ENCODE measurements at regions not wholly inside any gene's neighbourhood (a gene's known extent, or its start where the extent isn't known, plus 50 kb on each side); places are given as distances from the start of the nearest gene placed in this dataset.

DNA sequence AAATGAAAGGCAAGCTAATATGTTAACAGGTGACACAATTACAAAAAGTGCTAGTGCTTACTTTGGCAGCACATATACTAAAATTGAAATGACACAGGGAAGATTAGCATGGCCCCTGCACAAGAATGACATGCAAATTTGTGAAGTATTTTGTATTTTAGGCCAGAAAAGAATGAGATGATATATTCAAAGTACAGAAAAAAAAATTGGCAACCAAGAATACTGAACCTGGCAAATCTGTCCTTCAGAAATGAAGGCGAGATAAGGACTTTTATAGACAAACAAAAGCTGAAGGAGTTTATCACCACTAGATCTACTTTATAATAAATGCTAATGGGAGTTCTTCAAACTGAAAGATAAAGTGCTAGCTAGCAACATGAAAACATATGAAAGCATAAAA is 350.0 kb upstream of the POU3F1 start:
- ChIA-PET CTCF (ENCODE audit: unreplicated experiment) (no interaction called here), POLR2A (no interaction called here)
- Histone ChIP-seq H4K20me1 (ENCODE audit: insufficient read depth, low read length) (no peaks in the 10 kb centered on the region), H3K36me3 (ENCODE audit: insufficient read depth, low read length) (no peaks in the 10 kb centered on the region), H3K9me2 (ENCODE audit: insufficient read depth, low read length) (no peaks in the 10 kb centered on the region), H2AFZ (ENCODE audit: low read length) (no peak overlapping the region), H3K4me2 (ENCODE audit: low read length) (no peak overlapping the region), H3K79me2 (ENCODE audit: insufficient read depth, low read depth, low read length) (no peaks in the 10 kb centered on the region), H3K4me1 (ENCODE audit: insufficient read depth, low read length, poor library complexity, severe bottlenecking) (no peaks in the 10 kb centered on the region), H3K4me3 (ENCODE audit: low read depth, low read length, poor library complexity, severe bottlenecking) (no peak overlapping the region), H3K9me3 (ENCODE audit: low read length) (0 out of 2 replicates have a peak, but pooled peaks cover 4% of the 10 kb centered on the region), H3K27ac (ENCODE audit: low read depth, low read length, poor library complexity, severe bottlenecking) (no peak overlapping the region)
- no peak for DNase-seq (ENCODE audit: low spot score)
- TF ChIP-seq CTCF (conservative IDR thresholded peaks at IDR 0.05; ENCODE audit: low read length) (no peak), EZH2phosphoT487 (IDR thresholded peaks at IDR 0.05; ENCODE audit: borderline replicate concordance, low read depth, low read length) (no peak)
- BruUV-seq (replicated peaks), result no TSS peak
- intact Hi-C loops (cut with micrococcal nuclease; ENCODE audit: unreplicated experiment), result no loop called here

GRCh38 chr1:38394303-38394702 is 347.7 kb upstream of the POU3F1 start:
- no TSS peak for BruUV-seq (replicated peaks)
- Histone ChIP-seq H3K4me1 (ENCODE audit: insufficient read depth, low read length, poor library complexity, severe bottlenecking) (no peaks in the 10 kb centered on the region), H3K9me3 (ENCODE audit: low read length) (0 out of 2 replicates have a peak, but pooled peaks cover 4% of the 10 kb centered on the region), H3K9me2 (ENCODE audit: insufficient read depth, low read length) (no peaks in the 10 kb centered on the region), H3K4me2 (ENCODE audit: low read length) (no peak overlapping the region), H3K4me3 (ENCODE audit: low read depth, low read length, poor library complexity, severe bottlenecking) (no peak overlapping the region), H2AFZ (ENCODE audit: low read length) (no peak overlapping the region), H3K36me3 (ENCODE audit: insufficient read depth, low read length) (no peaks in the 10 kb centered on the region), H3K79me2 (ENCODE audit: insufficient read depth, low read depth, low read length) (no peaks in the 10 kb centered on the region), H3K27ac (ENCODE audit: low read depth, low read length, poor library complexity, severe bottlenecking) (no peak overlapping the region), H4K20me1 (ENCODE audit: insufficient read depth, low read length) (no peaks in the 10 kb centered on the region)
- ChIA-PET POLR2A (interaction anchor here (0.7 kb wide), 1 partner anchor 683 kb away, joined by 3 read pairs; no protein-coding TSS in a partner anchor), CTCF (ENCODE audit: unreplicated experiment) (no interaction called here)
- intact Hi-C loops (cut with micrococcal nuclease; ENCODE audit: unreplicated experiment), result no loop called here
- no peak for DNase-seq (ENCODE audit: low spot score)
- TF ChIP-seq EZH2phosphoT487 (IDR thresholded peaks at IDR 0.05; ENCODE audit: borderline replicate concordance, low read depth, low read length) (no peak), CTCF (conservative IDR thresholded peaks at IDR 0.05; ENCODE audit: low read length) (no peak)

GRCh38 chr1:38392861-38393260 is 346.3 kb upstream of the POU3F1 start:
- no peak overlapping the region for H3K4me2 ChIP-seq (ENCODE audit: low read length)
- TF ChIP-seq CTCF (conservative IDR thresholded peaks at IDR 0.05; ENCODE audit: low read length) (no peak), EZH2phosphoT487 (IDR thresholded peaks at IDR 0.05; ENCODE audit: borderline replicate concordance, low read depth, low read length) (no peak)
- intact Hi-C loops (cut with micrococcal nuclease; ENCODE audit: unreplicated experiment), result no loop called here
- no peaks in the 10 kb centered on the region for H4K20me1 ChIP-seq (ENCODE audit: insufficient read depth, low read length)
- DNase-seq (ENCODE audit: low spot score), result no peak
- CTCF ChIA-PET (ENCODE audit: unreplicated experiment), result no interaction called here
- no peaks in the 10 kb centered on the region for H3K4me1 ChIP-seq (ENCODE audit: insufficient read depth, low read length, poor library complexity, severe bottlenecking)
- no peak overlapping the region for H3K4me3 ChIP-seq (ENCODE audit: low read depth, low read length, poor library complexity, severe bottlenecking)
- H3K27ac ChIP-seq (ENCODE audit: low read depth, low read length, poor library complexity, severe bottlenecking), result no peak overlapping the region
- BruUV-seq (replicated peaks), result no TSS peak
- no peaks in the 10 kb centered on the region for H3K79me2 ChIP-seq (ENCODE audit: insufficient read depth, low read depth, low read length)
- H3K9me3 ChIP-seq (ENCODE audit: low read length), result 0 out of 2 replicates have a peak, but pooled peaks cover 4% of the 10 kb centered on the region
- H3K9me2 ChIP-seq (ENCODE audit: insufficient read depth, low read length), result no peaks in the 10 kb centered on the region
- no peaks in the 10 kb centered on the region for H3K36me3 ChIP-seq (ENCODE audit: insufficient read depth, low read length)
- POLR2A ChIA-PET, result no interaction called here
- H2AFZ ChIP-seq (ENCODE audit: low read length), result no peak overlapping the region
